ENCODE measurements at regions not wholly inside any gene's neighbourhood (a gene's known extent, or its start where the extent isn't known, plus 50 kb on each side); places are given as distances from the start of the nearest gene placed in this dataset.

GRCh38 chr4:156298230-156298629, 344.6 kb upstream of the CTSO start:
- TF ChIP-seq EZH2 (IDR thresholded peaks at IDR 0.05) (no peak), POLR2AphosphoS5 (IDR thresholded peaks at IDR 0.05; ENCODE audit: borderline replicate concordance, low read depth, low read length) (no peak)
